Anterior cingulate cortex (tissue), 58 donors: ENCODE measurements at regions not wholly inside any gene's neighbourhood (a gene's known extent, or its start where the extent isn't known, plus 50 kb on each side); places are given as distances from the start of the nearest gene placed in this dataset.
"Not testable (repeated sequence)": the region's sequence is repeated elsewhere in the genome, so short reads cannot be mapped to it uniquely, and the experiment has no call there.

Experiments
- DNase-seq, 58 donors: peaks; one replicate each; lab custom pipeline; 2025; lab: John Stamatoyannopoulos, UW

DNA sequence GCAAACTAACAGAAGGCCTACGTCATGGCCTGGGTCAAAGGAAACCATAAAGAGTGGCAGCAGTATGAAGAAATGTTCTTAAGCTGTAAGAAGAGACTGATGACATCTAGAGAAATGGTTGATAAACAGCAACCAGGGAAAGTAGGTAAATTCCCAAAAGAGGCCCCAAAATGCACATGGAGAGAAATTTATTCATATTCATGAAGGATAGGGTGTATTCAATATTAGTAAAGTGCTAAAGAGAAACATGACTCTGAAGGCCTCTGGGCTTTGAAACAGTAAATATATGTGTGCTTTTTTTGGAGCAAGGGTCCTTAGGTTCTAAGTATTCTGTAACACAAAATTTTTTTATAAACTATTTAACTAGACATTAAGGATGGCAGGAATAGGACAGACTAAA is 149.7 kb upstream of the GRIA1 start:
- DNase-seq = no peak

DNA sequence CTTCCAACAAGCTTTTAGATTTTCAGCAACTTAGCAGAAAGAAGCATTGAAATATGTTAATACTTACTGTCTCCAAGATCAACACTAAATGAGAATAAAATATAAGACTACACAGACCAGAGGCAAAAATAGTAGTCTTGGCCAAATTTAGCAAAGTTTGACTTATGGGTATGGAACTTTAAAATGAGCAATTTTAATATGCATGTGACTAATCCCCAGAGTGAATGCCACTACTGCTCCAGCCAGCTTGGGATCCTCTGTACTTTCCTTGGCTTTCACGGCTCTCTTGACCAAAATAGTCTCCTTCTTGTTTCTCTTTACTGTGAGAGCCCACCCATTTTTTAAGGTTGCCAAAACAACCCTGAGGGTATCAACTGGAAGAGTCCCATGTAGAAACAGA is 148.0 kb upstream of the GRIA1 start:
- DNase-seq = no peak

DNA sequence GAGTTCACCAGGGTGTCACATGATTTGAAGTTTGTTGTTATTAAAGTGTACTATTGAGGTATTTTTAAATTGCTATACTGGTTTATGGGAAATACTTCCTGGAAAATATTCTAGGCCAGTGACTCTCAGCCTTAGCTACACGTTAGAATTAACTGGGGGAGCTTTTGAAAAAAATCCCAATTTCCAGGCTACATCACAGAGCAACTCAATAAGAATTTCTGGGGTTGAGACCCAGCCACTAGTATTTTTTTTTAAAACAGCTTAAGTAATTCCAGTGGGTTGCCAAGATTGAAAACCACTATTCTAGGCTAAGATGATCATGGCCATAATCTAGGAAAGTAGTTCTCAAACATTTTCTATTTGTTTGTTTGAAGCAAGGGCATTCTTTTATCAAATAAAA is 142.9 kb upstream of the GRIA1 start:
- no peak for DNase-seq

- no peak for DNase-seq
Measured at GRCh38 chr5:153350175-153350883, 140.1 kb upstream of the GRIA1 start.

DNA sequence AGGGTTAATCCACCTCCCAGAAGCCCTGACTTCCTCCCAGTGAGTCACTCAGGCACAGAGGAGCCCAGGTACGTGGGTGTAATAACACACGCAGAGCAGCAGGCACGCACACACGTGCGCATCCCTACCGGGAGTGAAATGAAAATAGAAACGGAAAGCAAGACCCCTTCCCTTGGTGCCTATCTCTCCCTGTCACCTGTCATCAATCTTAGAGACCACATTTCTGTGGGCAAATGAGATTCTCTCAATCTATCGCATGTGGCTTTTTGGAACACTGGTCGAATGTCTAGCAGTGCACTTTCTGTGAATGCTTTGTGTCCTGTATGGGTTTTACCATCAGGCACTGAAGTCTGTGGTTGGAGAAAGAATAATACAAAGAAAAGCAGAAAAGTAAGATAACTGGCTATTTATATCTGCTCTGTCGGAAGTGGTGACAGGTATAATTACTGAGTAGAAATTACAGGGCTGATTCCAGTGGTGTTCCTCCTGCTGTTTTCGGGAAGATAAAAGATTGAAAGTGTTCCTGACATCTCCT is 137.7 kb upstream of the GRIA1 start:
- DNase-seq = peak in 2 of 58 donors; percentile 2 to 5

DNA sequence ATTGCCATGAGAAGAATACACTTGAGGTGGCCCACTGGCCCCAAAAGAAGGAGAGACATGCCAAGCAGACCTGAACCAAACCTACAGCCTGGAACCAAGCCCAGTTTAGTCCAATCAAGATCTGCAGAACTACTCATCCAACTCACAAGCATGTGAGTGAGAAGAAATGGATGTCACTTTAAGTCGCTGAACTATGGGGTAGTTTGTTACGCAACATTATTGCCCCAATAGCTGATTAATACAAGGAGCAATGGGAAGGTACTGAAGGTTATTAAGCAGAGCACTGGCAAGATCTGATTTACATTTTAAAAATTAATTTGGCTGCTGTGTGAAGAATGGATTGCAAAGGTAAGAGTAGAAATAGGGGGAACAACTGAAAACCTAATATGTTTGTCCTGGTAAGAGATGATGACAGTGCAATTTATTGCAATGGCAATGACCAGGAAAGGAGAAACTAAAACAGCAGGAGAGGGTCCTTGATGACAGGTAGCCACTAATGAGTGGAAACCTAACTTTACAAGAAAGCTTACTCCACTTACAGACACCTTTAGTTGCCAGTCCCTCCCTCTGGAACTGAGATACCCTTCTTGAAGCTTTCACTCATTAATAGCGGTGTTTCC is 132.9 kb upstream of the GRIA1 start:
- DNase-seq = no peak

GRCh38 chr5:153358315-153358976 is 132.0 kb upstream of the GRIA1 start:
- no peak for DNase-seq

GRCh38 chr5:153360860-153361259 is 129.6 kb upstream of the GRIA1 start:
- DNase-seq = no peak

DNA sequence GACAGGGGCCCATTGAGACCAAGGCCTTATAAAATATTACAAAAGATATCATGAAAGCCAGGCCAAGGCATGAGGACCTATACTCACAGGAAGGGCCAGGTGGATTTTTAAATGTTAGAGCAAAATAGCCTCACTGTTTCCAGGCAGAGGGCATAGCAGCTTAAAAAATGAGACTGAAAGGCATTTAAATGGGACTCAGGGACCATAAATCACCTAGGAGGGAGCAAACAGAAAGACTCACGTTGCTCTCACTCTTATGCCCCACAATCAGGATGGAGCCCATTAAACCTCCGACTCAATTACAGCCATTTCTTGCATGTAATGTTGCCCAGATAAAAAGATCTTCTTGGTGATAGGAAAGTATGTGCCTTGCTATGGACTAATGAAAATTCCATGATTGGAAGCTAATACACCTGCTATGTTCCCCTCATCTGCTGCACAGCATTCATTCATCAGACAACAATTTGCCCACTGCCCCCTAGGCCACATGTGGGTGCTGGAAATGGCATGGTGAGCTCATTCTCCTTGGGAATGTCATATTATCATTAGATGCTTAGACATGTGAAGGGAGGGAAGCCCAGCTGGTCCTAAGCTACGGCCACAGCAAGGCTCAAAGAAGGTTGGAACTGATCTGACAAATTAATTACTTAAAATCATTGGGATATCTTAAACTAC is 128.6 kb upstream of the GRIA1 start:
- no peak for DNase-seq

- DNase-seq = no peak
Measured at GRCh38 chr5:153365547-153365946, 124.9 kb upstream of the GRIA1 start.

GRCh38 chr5:153367466-153367865 is 123.0 kb upstream of the GRIA1 start:
- DNase-seq = no peak

- no peak for DNase-seq
Measured at GRCh38 chr5:153372425-153373129, 117.9 kb upstream of the GRIA1 start.

DNA sequence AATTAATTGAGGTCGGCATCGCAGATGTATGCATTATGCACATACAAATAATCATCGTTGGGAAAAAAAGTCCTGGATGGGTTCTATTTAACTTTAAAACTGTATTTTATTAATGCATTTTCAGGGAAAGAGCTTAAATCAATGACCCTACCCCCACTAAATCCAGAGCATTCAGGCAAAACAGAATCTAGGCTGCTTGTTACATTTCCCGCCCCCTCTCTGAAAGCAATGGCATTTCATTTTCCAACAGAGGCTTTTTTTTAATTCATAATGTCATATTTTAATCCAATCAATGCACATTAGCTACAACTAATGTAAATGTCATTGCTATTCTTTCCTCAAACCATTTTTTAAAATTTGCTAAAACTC is 117.4 kb upstream of the GRIA1 start:
- DNase-seq = no peak

- DNase-seq = not testable (repeated sequence)
Measured at GRCh38 chr5:153381630-153382029, 108.8 kb upstream of the GRIA1 start.

- no peak for DNase-seq
Measured at GRCh38 chr5:153390569-153390968, 99.9 kb upstream of the GRIA1 start.

GRCh38 chr5:153399595-153399994 is 90.9 kb upstream of the GRIA1 start:
- DNase-seq = no peak

DNA sequence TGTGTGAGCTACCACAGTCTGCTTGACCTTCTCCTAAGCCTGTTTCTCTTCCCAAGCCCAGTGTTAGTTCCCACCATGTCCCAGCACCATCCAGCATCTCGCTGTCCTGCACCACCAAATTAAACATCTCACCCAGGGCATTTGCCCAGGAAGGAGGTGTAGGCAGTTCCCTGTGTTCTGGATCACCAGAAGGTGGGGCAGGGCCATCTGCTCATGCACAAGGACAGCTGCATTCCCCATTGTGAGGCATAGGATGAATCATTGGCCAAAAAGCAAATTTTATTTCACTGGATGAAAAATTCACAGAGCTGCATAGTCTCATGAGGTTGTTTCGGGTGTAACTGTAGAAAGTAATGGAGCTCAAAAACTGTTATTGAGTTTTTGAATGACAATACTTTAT is 89.5 kb upstream of the GRIA1 start:
- peak in 2 of 58 donors; percentile 0 to 2 for DNase-seq

DNA sequence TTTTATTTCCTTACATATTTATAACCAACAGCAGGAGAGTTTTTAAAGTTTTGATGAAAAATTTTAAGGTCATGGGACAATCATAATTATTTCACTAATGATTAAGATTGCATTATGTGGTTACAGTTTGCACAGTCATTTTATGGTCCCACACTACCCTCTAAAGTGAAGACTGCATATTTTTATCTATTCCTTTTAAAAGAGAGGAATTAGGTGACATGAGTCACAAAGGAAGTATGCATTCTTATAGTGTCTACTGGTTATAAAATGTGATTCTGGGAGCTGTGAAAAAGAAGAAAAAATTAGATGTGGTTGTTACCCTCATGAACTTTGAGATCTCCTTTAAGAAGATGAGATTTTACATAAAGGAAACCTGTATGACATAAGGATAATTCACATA is 87.9 kb upstream of the GRIA1 start:
- DNase-seq = no peak

- DNase-seq = no peak
Measured at GRCh38 chr5:153403470-153403869, 87.0 kb upstream of the GRIA1 start.

DNA sequence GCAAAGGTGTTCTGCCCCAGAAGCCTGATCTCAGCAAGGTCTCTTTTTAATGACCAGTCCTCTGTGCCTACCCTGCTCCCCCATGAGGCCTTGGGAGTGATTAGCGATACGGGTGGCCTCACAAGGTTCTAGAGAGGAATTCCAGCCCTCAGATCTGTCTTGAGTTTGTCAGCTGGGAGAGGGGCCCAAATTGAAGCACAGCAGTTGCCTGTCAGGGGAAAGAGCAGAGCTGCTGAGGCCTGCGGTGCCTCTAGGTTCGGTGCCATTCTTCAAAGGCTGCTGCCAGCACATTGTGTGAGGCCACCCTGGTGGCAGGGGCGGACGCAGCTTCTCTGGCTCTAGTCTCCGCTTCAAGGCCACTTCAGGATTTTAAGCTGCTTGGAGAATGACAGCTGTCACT is 85.7 kb upstream of the GRIA1 start:
- no peak for DNase-seq

- no peak for DNase-seq
Measured at GRCh38 chr5:153421676-153422075, 68.8 kb upstream of the GRIA1 start.
